ENCODE measurements at regions not wholly inside any gene's neighbourhood (a gene's known extent, or its start where the extent isn't known, plus 50 kb on each side); places are given as distances from the start of the nearest gene placed in this dataset.

DNA sequence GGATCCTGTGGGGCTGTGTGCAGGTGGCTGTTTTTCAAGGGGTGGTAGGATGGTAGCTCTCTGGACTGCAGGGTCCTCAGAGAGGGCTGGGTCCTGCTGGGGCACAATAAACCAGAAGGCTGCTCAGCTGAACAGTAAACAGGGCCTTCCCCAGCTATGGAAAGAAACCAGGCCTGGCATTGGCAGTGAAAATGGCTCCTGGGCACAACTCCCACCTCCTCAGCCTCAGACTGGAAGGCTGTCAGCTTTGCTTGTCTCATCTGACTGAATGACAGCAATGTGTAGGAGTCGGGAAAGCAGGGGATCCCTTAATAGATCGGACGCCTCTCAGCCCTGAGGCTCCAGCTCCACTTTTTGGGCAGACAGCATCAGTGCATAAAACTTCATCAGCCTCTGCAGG lies 59.8 kb upstream of the NLRP1 start:
- no peak for TF ChIP-seq POLR2AphosphoS5 (IDR thresholded peaks at IDR 0.05; ENCODE audit: low read depth, low read length)
- TF ChIP-seq POLR2A (IDR thresholded peaks at IDR 0.05; ENCODE audit: low read depth, low read length), result no peak
- TF ChIP-seq TAF1 (IDR thresholded peaks at IDR 0.05; ENCODE audit: borderline replicate concordance, low read depth, low read length), result no peak

All from GM12892 (cell line).